AG04450 (cell line): ENCODE measurements at regions not wholly inside any gene's neighbourhood (a gene's known extent, or its start where the extent isn't known, plus 50 kb on each side); places are given as distances from the start of the nearest gene placed in this dataset.

Experiments used
- CTCF ChIA-PET: fragments of 300-600, 350-600 bp; formaldehyde crosslinking; extraction: SDS; loops from one replicate; lab custom pipeline; 2022; ENCODE audit warnings: antibody characterized with exemption, inconsistent platforms; lab: Charles Lee
- POLR2A ChIA-PET: fragments of 350-600 bp; formaldehyde crosslinking; extraction: SDS; loops from one replicate; lab custom pipeline; 2021; ENCODE audit warnings: antibody characterized with exemption, inconsistent platforms; lab: Yijun Ruan, JAX
- DNase-seq: peaks from one replicate; pipeline ENCODE4 v3.0.0-alpha.2; 2011; ENCODE audit warnings: low read depth, low spot score
- H3K27ac ChIP-seq: one replicate; pipeline ENCODE4 v1.5.1; 2012; ENCODE audit warnings: low read depth, low read length, control low read depth
- H3K27me3 ChIP-seq: one replicate; pipeline ENCODE4 v1.6.0; 2012; ENCODE audit warnings: low read length; ENCODE audit not compliant: control insufficient read depth, insufficient read depth
- H3K4me3 ChIP-seq: 2 replicates; pipeline ENCODE4 v1.5.1; 2011; ENCODE audit warnings: mild to moderate bottlenecking, low read depth, low read length, control low read depth
- H3K9me3 ChIP-seq: 2 replicates; pipeline ENCODE4 v1.5.1; 2012; ENCODE audit warnings: low read length; ENCODE audit not compliant: control insufficient read depth, insufficient read depth
- TF ChIP-seq, protein P1 (sequence below): IDR thresholded peaks from 2 replicates; pipeline ENCODE4 v1.5.1; 2011; ENCODE audit warnings: low read depth, low read length, control low read depth, inconsistent platforms

DNA sequence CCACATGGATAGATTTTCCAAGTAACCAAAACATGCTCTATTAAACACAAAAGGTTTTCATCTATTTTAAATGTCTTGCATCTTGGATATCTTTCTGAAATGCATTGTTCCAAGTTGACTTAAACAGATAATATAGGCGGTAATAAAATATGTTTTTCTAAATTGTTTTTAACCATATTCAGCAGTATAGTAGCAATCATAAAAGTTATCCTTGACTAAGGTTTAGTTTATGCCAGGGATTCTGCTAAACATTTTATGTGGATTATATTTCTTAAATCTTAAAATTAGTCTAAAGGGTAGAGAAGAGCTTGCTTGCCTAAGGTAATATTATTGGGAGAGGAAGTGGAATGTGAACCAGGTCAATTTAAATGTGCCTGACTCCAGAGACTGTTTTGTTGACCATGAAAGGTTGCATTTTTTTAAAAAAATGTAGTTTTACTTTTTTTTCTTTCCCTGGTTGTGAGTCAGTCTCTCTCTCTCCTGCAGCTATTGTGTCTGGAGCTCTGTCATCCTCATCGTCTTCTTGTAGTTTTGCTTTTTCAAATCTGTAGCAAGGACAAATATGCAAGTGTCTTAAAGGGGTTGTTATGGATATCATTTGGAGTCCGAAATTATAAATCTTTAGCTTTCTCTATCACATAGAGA, 309.1 kb upstream of the COL3A1 start:
- H3K27me3 ChIP-seq: no peaks in the 10 kb centered on the region
- DNase-seq: no peak
- CTCF ChIA-PET: interaction anchor here (0.6 to 0.8 kb wide), 2 partner anchors 312 to 425 kb away, joined by 3 read pairs; no protein-coding TSS in a partner anchor
- TF ChIP-seq, protein P1, sequence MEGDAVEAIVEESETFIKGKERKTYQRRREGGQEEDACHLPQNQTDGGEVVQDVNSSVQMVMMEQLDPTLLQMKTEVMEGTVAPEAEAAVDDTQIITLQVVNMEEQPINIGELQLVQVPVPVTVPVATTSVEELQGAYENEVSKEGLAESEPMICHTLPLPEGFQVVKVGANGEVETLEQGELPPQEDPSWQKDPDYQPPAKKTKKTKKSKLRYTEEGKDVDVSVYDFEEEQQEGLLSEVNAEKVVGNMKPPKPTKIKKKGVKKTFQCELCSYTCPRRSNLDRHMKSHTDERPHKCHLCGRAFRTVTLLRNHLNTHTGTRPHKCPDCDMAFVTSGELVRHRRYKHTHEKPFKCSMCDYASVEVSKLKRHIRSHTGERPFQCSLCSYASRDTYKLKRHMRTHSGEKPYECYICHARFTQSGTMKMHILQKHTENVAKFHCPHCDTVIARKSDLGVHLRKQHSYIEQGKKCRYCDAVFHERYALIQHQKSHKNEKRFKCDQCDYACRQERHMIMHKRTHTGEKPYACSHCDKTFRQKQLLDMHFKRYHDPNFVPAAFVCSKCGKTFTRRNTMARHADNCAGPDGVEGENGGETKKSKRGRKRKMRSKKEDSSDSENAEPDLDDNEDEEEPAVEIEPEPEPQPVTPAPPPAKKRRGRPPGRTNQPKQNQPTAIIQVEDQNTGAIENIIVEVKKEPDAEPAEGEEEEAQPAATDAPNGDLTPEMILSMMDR: no peak
- H3K27ac ChIP-seq: no peak overlapping the region
- POLR2A ChIA-PET: interaction anchor here (0.5 kb wide), 1 partner anchor 307 kb away, joined by 4 read pairs; no protein-coding TSS in a partner anchor
- H3K4me3 ChIP-seq: no peak overlapping the region
- H3K9me3 ChIP-seq: no peaks in the 10 kb centered on the region

DNA sequence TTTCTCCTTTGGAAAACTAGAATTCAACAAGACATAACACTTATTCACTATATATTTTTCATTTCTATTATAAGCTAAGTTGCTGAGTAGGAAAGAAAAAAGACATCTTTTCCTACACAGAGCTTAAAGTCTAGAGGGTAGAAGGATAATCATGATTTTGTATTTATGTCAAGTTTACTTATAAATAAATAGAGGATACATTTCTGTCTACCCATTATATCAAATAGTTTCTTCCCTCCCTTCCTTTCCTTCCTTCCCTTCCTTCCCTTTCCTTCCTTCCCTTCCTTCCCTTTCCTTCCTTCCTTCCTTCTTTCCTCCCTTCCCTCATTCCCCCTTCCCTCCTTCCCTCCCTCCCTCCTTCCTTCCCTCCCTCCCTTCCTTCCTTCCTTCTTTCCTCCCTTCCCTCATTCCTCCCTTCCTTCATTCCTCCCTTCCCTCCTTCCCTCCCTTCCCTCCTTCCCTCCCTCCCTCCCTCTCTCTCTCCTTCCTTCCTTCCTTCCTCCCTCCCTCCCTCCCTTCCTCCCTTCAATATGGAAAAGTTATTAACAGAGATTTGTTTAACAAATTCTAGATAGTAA, 308.4 kb upstream of the COL3A1 start:
- Histone ChIP-seq H3K27me3 (no peaks in the 10 kb centered on the region), H3K9me3 (no peaks in the 10 kb centered on the region), H3K4me3 (no peak overlapping the region), H3K27ac (no peak overlapping the region)
- TF ChIP-seq, protein P1: no peak
- ChIA-PET POLR2A (no interaction called here), CTCF (interaction anchor here (0.8 kb wide), 1 partner anchor 311 kb away, joined by 3 read pairs; no protein-coding TSS in a partner anchor)
- DNase-seq: no peak

DNA sequence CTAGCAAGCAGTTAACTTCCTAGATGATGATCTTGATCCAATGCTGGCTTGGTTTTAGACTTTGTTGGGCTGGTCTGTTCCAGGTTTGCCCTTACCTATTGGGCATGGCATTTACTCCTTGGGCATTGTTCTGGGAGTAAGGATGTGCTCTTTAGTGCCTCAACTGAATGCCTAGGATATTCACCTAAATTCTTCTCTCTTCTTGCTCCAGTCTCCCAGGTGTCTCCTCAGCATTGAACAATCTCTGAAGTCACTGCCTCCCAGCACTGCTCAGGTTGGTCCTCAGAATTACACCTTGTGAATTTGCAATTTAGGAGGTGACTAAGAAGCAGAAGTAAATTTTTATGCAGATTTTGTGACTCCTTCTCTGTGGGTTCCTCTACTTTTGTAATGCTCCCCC, 307.7 kb upstream of the COL3A1 start:
- ChIA-PET CTCF (no interaction called here), POLR2A (no interaction called here)
- no peak for DNase-seq
- Histone ChIP-seq H3K9me3 (no peaks in the 10 kb centered on the region), H3K27me3 (no peaks in the 10 kb centered on the region), H3K4me3 (no peak overlapping the region), H3K27ac (no peak overlapping the region)
- TF ChIP-seq, protein P1: no peak

DNA sequence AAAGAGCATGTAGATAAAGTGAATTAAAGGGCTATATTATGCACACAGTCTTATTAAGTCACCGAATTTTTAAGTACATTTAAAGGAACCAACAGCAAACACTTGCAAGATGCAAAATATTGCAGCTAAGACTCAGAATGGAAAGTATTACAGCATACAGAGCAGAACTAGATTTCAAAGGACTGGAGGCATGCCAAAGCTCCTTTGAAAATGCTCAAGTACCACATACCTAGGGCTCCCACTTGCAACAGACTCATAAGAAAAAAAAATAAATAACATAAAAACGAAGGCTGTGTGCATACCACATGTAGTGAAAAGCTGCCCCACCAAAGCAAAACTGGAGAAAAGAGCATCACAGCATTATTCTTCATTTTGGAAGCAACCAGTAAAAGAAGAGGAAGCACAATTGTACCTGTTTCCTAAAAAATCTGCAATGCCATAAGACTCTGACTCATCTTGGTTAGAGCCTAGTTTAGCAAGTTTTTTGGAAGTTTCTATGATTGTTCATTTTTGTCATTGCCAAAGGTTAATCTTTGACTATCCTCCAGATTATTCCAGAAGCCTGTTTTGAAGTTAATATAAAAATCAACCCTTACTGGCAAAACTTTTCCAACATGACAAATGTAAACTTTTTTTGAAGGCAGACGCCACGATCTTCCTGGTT, 306.0 kb upstream of the COL3A1 start:
- no peak overlapping the region for H3K27ac ChIP-seq
- POLR2A ChIA-PET: interaction anchor here (0.7 to 1.2 kb wide), 2 partner anchors 38 to 306 kb away, joined by 3 to 4 read pairs; partner anchors contain the start of gene COL3A1
- CTCF ChIA-PET: no interaction called here
- TF ChIP-seq, protein P1: no peak
- peak; percentile 81 for DNase-seq
- H3K4me3 ChIP-seq: no peak overlapping the region
- H3K9me3 ChIP-seq: no peaks in the 10 kb centered on the region
- H3K27me3 ChIP-seq: no peaks in the 10 kb centered on the region
